Breast epithelium (tissue), 4 donors: ENCODE measurements at regions not wholly inside any gene's neighbourhood (a gene's known extent, or its start where the extent isn't known, plus 50 kb on each side); places are given as distances from the start of the nearest gene placed in this dataset.
A peak's percentile ranks its signal among the peaks of the same experiment; 100 is the strongest.
"Not testable (repeated sequence)": the region's sequence is repeated elsewhere in the genome, so short reads cannot be mapped to it uniquely, and the experiment has no call there.

ENCODE experiments used
- DNase-seq, 2 donors: peaks; one replicate each; pipeline ENCODE4 v3.0.0-alpha.2; 2019; ENCODE audit warnings: low spot score in 2 of 2
- H3K27ac ChIP-seq, 2 donors: fragments of 200-600 bp; sonication (generic) in 1 of 2; one replicate each; pipeline ENCODE4 v1.5.1; 2016 to 2019; ENCODE audit warnings: mild to moderate bottlenecking in 1 of 2
- H3K27me3 ChIP-seq, 2 donors: fragments of 200-600 bp; sonication (generic) in 1 of 2; one replicate each; pipeline versions ENCODE4 v1.5.1 to v1.6.0; 2017 to 2019; ENCODE audit warnings: control low read depth in 1 of 2, mild to moderate bottlenecking in 1 of 2
- H3K36me3 ChIP-seq: fragments of 200-600 bp; one replicate; pipeline ENCODE4 v1.5.1; 2019
- H3K4me1 ChIP-seq, 2 donors: fragments of 200-600 bp; sonication (generic); one replicate each; pipeline ENCODE4 v1.5.1; 2016 to 2019; ENCODE audit warnings: control low read depth in 1 of 2
- H3K4me3 ChIP-seq, 3 donors: fragments of 200-600 bp; sonication (generic); 1 replicate in 2 of 3; 2 replicates in 1 of 3; pipeline ENCODE4 v1.5.1; 2016 to 2019; ENCODE audit warnings: mild to moderate bottlenecking in 3 of 3, moderate library complexity in 2 of 3
- H3K9me3 ChIP-seq, 2 donors: fragments of 200-600 bp; sonication (generic) in 1 of 2; one replicate each; pipeline ENCODE4 v1.5.1; 2016 to 2019; ENCODE audit warnings: control low read depth in 1 of 2
- POLR2A ChIP-seq: fragments of 450-650 bp; IDR thresholded peaks from one replicate; pipeline ENCODE4 v1.6.1; 2016; ENCODE audit warnings: antibody characterized with exemption, mild to moderate bottlenecking, moderate library complexity
- POLR2AphosphoS5 ChIP-seq, 3 donors: sonication (generic); formaldehyde crosslinking; IDR thresholded peaks; one replicate each; pipeline ENCODE4 v1.6.1; 2017; ENCODE audit warnings: antibody characterized with exemption in 3 of 3
- intact Hi-C: fragments of 100-400 bp; cut with DNase I; formaldehyde crosslinking; loops from one replicate; pipeline ENCODE4 v1.15.1; 2023; ENCODE audit warnings: low total_unique reads
- TF ChIP-seq, protein P1 (sequence below), 3 donors: fragments of 450-650 bp; IDR thresholded peaks; one replicate each; pipeline ENCODE4 v1.5.1; 2016 to 2017; ENCODE audit warnings: antibody characterized with exemption in 3 of 3, mild to moderate bottlenecking in 3 of 3, moderate library complexity in 3 of 3

- H3K36me3 ChIP-seq = no peaks in the 10 kb centered on the region
- intact Hi-C loops = no loop called here
- TF ChIP-seq, protein P1, sequence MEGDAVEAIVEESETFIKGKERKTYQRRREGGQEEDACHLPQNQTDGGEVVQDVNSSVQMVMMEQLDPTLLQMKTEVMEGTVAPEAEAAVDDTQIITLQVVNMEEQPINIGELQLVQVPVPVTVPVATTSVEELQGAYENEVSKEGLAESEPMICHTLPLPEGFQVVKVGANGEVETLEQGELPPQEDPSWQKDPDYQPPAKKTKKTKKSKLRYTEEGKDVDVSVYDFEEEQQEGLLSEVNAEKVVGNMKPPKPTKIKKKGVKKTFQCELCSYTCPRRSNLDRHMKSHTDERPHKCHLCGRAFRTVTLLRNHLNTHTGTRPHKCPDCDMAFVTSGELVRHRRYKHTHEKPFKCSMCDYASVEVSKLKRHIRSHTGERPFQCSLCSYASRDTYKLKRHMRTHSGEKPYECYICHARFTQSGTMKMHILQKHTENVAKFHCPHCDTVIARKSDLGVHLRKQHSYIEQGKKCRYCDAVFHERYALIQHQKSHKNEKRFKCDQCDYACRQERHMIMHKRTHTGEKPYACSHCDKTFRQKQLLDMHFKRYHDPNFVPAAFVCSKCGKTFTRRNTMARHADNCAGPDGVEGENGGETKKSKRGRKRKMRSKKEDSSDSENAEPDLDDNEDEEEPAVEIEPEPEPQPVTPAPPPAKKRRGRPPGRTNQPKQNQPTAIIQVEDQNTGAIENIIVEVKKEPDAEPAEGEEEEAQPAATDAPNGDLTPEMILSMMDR (IDR thresholded peaks at IDR 0.05) = no peak
- no peak for TF ChIP-seq POLR2AphosphoS5 (IDR thresholded peaks at IDR 0.05)
- TF ChIP-seq POLR2A = no peak
- H3K27ac ChIP-seq = no peak overlapping the region
- peaks cover 0 to 19% of the 10 kb centered on the region in 2 donors for H3K9me3 ChIP-seq
- H3K4me1 ChIP-seq = no peaks in the 10 kb centered on the region
- H3K4me3 ChIP-seq = no peak overlapping the region
- no peak for DNase-seq
- no peaks in the 10 kb centered on the region for H3K27me3 ChIP-seq
Measured at GRCh38 chr15:61339516-61339915, 110.4 kb upstream of the RORA start.

GRCh38 chr15:61337541-61337940, 108.4 kb upstream of the RORA start:
- TF ChIP-seq POLR2A (no peak), POLR2AphosphoS5 (IDR thresholded peaks at IDR 0.05) (no peak)
- TF ChIP-seq, protein P1 (IDR thresholded peaks at IDR 0.05) = no peak
- no peaks in the 10 kb centered on the region for H3K4me1 ChIP-seq
- H3K36me3 ChIP-seq = no peaks in the 10 kb centered on the region
- intact Hi-C loops = no loop called here
- no peak for DNase-seq
- no peaks in the 10 kb centered on the region for H3K27me3 ChIP-seq
- no peak overlapping the region for H3K4me3 ChIP-seq
- H3K27ac ChIP-seq = no peak overlapping the region
- H3K9me3 ChIP-seq = peaks cover 0 to 10% of the 10 kb centered on the region in 2 donors

- Histone ChIP-seq H3K9me3 (peaks cover 0 to 10% of the 10 kb centered on the region in 2 donors), H3K27ac (no peak overlapping the region), H3K36me3 (no peaks in the 10 kb centered on the region), H3K27me3 (no peaks in the 10 kb centered on the region), H3K4me1 (no peaks in the 10 kb centered on the region), H3K4me3 (no peak overlapping the region)
- no peak for DNase-seq
- intact Hi-C loops = no loop called here
- TF ChIP-seq, protein P1 (IDR thresholded peaks at IDR 0.05) = no peak
- TF ChIP-seq POLR2AphosphoS5 (IDR thresholded peaks at IDR 0.05) (no peak), POLR2A (no peak)
Measured at GRCh38 chr15:61336026-61336638, 107.0 kb upstream of the RORA start.

- H3K9me3 ChIP-seq = peaks cover 0 to 10% of the 10 kb centered on the region in 2 donors
- intact Hi-C loops, H3K36me3 ChIP-seq, H3K27me3 ChIP-seq, H3K4me1 ChIP-seq, DNase-seq, H3K4me3 ChIP-seq: not testable (repeated sequence)
- peak overlapping the region in 1 of 2 donors; percentile 4 for H3K27ac ChIP-seq
Measured at GRCh38 chr15:61334714-61335113, 105.6 kb upstream of the RORA start.

GRCh38 chr15:61331019-61331418, 101.9 kb upstream of the RORA start:
- Histone ChIP-seq H3K4me3 (no peak overlapping the region), H3K4me1 (no peaks in the 10 kb centered on the region)

More at GRCh38 chr15:61331019-61331418, 101.9 kb upstream of the RORA start:
- no peak overlapping the region for H3K27ac ChIP-seq
- no peaks in the 10 kb centered on the region for H3K36me3 ChIP-seq
- no peaks in the 10 kb centered on the region for H3K27me3 ChIP-seq
- intact Hi-C loops = no loop called here
- TF ChIP-seq POLR2AphosphoS5 (IDR thresholded peaks at IDR 0.05) = no peak
- TF ChIP-seq, protein P1 (IDR thresholded peaks at IDR 0.05) = no peak
- TF ChIP-seq POLR2A = no peak
- no peak for DNase-seq
- peaks cover 0 to 10% of the 10 kb centered on the region in 2 donors for H3K9me3 ChIP-seq
